Hepatic stellate cell (primary cell): ENCODE measurements at regions not wholly inside any gene's neighbourhood (a gene's known extent, or its start where the extent isn't known, plus 50 kb on each side); places are given as distances from the start of the nearest gene placed in this dataset.

Source experiments
- DNase-seq: peaks from one replicate; pipeline ENCODE4 v3.0.0; 2011; ENCODE audit warnings: low spot score

DNA sequence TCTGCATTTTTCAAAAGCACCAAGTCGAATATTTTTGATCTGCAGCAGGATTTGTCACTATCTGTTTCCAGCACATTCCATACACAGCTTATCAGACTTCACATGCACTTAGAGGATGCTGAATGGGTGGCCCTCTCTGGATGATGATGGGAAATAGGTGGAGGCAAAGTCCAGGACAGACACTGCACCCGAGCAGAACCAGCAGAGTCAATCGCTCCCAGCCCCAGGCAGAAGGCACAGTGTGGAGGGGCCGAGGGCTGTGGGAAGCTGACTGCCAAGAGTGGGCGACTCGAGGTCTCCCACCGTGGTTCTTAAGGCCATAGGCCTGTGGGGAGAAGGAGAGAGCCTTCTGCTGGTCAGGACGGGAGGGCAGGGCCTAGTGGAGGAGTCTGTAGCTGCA, 490.2 kb upstream of the MGMT start:
- no peak for DNase-seq

DNA sequence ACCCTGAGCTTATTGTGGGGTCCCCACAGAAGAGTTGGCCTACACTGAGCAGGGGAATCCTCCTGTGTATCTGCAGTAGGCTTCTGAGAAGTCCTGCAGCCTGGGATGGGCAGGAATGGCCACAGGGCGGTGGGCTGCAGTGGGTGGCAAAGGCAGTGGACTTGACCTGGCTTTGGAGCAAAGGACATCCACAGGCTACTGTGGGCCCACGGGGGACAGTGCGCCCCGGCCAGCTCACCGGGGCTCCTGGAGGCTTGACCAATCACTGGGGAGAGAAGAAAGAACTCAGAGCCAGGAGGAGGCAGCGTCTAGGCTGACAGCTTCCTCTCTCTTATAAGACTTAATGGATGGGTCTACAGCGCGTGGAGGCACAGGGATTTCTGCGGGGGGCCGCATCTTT, 488.8 kb upstream of the MGMT start:
- no peak for DNase-seq

DNA sequence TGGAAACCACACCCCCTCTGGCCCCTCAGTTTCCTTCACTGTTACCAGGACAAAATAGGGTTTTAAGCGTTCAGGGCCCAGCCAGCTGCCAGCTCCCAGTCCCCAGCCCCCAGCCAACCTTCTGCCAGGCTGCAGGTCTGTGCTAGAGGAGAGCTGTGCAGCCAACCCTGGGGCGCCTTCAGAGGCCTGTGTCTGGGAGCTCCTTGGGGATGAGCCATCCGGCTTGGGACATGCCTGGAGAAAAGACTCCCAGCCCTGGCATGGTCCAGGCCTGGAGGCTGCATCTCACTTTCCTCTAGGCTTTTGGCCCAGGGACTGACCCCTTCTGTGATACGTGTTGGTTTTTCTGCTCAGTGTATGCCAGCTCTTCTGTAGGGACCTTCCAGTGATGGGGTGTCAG, 487.6 kb upstream of the MGMT start:
- no peak for DNase-seq

DNA sequence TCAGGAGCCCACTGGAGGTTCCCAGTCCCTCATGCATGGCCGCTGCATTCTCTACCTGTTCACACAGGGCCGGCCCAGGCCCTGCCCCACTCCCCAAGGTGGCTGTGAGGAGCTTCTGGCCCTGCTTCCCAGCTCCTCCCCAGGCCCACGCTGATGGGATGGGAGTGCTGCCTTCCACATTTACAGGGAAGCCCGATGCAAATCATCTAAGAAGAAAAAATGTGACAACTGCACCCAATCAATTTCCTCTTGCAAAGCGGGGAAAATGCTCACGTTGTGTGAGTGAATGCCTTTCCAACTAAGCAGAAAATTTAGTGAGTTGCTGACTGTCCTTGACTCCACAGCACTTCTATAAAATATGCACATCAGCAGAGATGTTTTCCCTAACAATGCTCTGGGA, 485.8 kb upstream of the MGMT start:
- no peak for DNase-seq

DNA sequence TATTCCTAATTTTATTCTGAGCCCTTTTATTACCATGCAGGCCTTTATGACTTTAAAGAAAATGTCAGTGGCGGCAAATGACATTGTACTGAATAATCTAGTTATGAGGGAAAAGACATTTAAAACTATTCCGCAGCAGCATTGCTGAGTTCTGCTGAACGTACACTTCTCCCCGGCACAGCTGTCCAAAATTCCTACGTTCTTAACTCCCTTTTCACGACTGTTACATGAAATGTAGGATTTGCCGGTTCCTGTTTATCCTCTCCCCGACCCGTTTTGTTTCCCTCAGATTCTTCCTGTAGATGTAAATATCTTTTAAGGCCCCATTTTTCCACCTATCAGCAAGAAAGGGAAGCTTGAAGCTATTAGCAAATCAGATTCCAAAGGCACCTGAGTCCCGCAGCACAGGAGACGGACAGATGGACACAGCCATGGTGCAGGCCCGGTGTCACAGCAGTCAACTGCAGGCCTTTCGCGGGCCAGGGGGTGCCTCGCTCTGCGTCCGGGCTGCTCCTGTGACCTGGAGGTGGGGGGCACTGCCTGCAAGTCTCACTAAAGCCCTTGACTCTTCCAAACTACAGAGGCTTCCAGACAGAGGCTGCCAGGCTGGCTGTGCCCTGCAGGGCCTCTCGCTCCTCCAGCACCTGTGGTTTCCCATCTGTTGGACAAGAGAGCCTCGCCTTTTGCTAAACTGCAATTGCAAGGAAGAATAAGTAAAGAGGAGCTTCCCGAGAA, 485.0 kb upstream of the MGMT start:
- no peak for DNase-seq

DNA sequence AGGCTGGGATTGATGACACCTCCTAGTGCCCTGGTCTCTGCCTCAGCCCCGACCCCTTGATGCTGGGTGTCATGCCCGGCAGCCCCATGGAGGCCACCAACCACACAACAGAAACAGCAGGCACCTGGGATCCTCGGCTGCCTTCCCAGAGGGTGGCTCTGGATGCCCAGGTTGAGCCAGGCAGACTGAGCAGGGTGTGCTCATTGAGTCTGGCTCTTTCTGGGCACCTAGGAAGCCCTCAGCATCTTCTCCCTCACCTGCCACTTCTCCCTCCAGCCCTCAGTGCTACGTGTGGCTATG, 484.5 kb upstream of the MGMT start:
- DNase-seq, result no peak

DNA sequence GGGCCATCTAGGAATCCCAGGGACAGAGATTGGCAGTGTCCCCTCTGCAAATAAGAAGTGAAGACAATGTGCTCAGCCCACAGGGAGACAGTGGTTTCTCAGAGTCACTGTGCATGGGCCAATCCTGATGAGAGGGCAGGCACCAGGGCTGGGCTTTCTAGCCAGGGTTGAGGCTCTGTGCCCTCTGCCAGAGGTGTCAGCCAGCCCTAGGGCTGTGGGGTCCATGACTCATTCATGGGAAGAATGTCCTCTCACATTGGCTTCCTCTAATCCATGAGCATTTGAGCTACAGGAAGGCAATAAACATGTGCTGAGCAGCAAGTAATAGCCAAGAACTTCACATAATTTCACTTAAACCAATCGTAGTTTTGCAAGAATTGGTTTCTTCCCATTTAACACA, 482.0 kb upstream of the MGMT start:
- no peak for DNase-seq

DNA sequence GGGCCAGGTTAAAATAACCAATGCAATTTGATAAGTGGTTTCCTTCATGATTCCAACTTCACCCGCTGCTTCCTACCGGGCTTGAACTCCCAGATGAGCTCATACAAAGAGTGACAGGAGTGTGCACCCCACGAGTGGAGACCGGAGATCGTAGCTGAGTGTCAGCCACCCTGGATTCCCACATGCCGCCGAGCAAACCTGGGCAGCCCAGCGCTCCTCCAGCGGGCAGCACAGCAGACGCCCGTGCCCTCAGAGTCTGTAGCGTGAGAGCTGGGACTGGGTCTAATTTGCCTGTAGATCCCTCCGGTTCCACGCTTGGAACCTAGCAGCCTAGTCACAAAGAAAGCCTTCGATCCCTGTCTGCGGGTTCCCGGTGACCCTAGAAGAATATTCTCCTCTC, 476.1 kb upstream of the MGMT start:
- no peak for DNase-seq

DNA sequence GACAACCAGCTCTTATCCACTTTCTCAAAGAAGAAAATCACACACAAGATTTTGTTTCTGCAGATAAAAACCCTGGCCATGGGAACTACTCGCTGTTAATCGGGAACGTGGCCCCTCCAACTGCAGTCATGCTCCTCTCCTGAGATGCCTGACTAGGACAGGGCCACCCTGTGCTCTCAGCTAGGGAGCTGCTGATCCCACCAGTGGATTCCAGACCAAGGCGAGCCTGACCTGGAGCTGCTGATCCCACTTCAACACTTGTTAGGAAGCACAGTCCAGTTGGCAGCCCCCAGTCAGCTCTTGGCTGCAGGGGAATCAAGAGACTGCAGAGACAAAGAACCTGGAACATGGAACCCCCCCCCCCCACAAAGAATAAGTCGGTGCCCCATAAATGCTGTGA, 474.3 kb upstream of the MGMT start:
- no peak for DNase-seq

DNA sequence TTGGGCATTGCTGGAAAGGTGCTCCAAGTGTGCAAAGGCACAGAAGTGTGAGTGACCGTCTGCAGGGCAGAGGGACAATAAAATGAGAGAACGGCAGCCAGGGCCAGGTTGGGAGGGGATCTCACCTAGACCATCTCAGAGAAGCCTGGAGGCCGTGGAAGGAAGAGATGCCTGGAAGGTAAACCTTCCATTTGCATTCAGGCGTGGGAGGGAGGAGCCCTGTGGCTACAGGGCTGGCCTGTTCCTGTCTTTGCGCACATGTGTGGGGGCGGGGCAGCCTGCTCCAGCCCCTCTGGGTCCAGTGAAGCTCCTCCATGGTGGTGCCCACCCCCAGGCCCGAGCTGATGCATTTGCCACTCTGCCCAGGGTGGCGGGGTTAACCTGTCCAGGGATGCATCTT, 473.6 kb upstream of the MGMT start:
- DNase-seq, result no peak

DNA sequence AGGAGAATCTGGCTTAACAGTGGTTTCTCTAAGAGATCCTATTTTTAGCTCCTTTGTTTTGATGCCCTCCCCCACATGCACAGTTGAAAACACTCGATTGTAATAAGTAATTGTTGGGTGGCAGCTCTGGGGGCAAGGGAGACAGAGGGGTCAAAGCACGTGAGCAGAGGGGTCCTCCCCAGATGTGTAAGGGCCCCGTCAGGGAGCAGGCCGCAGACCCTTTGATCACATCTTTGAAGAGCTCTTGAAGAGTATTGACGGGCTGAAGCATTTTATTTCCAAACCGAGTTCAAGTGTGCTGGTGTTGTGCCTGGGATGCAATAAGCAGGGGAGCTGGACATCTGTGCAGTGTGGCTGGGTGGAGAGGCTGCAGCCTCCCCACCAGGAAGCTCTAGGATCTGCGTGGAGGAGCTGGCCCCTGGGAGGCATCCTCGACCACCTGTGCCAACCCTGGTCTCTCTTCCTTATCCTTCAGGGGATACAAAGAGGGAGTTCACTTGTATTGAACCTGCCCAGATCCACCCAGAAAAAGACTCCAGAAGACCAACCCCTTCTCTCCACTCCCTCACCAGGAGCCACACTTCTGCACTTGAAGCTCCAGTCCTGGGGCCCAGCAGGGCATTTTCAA, 473.0 kb upstream of the MGMT start:
- DNase-seq, result no peak

DNA sequence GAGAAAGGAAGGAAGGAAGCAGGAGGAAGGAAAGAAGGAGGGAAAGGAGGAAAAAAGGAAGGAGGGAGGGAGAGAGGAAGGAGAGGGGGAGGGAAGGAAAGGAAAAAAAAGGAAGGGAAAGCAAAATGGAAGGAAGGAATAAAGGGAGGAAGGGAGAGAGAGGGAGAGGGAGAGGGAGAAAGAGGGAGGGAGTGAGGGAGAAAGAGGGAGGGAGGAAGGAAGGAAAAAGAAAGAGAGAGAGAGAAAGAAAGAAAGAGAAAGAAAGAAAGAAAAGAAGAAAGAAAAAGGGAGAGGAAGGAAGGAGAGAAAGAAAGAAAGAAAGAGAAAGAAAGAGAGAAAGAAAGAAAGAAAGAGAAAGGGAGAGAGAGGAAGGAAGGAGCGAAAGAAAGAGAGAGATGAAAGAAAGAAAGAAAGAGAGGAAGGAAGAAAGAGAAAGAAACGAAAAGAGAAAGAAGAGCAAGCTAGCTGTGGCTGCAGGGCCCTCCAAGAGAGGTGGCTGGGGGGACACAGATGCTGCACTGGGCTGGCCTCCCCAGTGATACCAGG, 472.4 kb upstream of the MGMT start:
- DNase-seq, result no peak

DNA sequence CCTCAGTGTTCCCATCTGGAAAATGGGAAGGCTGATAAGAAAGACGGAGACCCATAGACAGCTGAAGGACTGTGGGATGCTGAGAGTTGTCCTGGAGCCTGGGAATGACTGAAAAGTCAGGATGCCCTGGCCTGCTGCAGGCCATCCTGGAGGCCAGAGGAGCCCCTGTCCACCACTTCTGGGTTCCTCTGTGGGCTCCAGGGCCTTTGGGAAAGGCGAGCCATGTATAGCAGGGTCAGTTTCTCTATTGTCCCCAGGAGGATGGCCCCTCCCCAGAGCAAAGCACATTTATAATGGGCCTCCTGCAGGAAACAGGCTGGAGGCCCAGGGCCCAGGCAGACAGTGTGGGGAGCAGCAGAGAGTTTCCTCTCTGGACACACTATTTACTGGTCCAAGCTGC, 471.4 kb upstream of the MGMT start:
- DNase-seq, result no peak

DNA sequence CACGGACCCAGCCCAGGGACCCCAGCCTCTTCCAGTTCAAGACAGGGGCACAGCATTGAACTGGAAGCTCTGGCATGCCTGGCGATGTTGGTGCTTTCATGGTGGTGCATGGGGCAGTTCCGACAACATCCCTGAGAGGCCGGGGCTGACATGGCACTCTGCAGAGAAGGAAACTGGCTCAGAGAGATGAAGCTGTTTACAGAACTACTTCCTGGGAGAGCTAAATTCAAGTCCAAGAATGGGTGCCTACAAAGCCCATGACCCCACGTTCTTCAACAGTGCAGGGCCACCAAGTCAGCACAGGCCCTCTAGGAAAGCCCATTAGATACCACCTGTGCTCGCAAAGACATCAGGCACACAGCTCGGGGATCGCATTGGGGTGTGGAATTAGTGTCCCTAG, 470.9 kb upstream of the MGMT start:
- DNase-seq, result no peak

DNA sequence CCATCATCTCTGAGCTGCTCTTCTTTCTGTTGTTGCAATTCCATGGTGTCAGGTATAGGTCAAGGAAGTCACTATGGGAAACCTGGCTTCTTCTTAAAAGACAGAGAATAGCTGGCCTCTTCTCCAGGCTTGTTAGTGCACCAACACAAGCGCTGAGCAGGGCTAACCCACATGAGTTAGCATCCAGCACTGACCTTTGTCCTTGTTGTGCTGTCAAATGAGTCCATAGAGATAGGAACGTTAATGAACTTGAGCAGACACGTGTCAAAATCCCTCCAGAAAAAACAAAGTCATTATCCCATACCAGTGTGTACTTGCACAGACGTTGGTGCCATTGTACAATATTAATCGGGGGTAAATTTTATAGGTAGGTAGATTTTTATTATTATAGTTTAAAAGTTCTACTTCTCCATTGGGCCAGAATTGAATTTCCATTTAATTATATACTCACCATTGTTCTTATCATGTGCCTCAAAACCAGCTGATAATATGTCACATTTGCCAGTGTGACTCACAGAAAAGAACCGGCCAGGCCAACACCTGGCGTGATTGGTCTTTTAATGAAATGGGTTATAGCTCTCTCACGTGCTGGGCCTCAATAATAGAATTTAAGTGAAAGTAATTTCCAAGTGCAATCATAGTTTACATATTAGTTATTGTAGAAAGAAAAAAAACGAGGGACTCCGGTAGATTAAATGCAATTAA, 468.8 kb upstream of the MGMT start:
- DNase-seq, result no peak

DNA sequence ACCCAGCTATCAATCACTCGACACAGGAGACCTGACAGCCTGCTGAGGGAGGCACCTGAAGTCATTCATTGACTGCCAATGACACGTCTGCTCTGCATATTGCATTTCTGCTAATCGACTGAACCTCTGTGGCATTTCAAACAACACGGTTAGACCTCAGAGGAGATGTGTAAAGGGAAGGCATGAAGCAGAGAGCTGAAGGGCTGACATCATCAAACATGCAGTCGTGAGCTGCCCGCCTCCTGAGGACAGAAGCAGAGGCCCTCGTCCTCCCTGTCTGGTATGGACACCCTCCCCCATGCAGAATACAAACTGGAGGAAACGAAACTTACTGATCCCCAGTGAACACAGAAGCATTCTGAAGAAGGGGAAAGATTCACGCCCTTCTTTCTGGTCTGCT, 462.6 kb upstream of the MGMT start:
- DNase-seq, result no peak

DNA sequence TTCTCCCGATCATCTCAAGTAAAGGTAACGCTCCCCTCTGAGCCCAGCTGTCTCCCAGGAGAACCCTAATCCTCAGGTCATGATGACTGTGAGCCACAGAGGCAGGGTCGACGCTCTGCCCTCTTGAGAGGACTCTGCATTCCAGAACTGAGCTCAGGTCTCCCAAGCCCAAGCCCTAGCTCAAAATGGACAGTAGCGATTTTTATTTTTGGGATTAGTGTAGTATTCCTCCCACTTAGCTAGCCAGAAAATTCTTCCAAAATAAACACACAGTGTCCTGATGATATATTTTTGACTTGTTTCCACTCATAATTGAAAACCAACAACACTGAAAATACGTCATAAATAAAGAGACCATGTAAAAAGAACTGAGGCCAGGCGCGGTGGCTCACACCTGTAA, 462.0 kb upstream of the MGMT start:
- DNase-seq, result no peak

DNA sequence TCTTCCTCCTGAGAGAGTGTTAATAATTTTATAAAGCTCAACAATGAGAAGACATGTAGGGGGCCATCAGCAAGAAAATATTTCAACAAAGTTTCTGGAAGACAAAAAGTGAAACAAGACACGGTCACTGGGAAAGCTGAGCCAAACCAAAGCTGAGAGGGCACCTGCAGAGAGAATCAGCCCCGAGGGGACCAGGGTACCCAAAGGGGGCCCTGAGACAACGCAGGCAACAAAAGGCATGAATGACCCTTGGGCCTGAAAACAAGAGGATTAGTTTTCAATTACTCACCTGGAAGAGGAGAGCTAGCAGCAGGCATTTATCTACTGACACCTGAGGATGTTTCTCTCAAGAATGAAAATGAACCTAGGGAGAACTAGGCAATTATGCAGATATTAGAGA, 461.2 kb upstream of the MGMT start:
- no peak for DNase-seq

DNA sequence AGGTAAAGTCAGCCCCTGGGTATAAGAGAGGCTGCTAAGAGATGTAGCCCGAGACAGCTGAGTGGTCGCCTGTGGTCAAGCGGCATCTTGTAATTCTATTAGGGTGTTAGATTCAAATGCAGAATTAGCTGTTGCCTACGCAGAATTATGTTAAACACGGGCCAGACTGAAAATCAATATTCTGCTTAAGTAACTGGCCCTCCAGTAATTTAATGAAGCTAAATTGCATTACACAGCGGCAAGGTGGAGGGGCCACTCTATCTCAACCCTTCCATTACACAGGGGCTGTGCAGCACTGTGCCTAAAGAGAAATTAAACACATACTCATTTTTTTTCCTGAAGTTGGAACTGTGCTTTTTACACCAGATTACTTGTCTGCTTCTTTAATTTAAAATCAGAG, 448.5 kb upstream of the MGMT start:
- DNase-seq, result no peak

DNA sequence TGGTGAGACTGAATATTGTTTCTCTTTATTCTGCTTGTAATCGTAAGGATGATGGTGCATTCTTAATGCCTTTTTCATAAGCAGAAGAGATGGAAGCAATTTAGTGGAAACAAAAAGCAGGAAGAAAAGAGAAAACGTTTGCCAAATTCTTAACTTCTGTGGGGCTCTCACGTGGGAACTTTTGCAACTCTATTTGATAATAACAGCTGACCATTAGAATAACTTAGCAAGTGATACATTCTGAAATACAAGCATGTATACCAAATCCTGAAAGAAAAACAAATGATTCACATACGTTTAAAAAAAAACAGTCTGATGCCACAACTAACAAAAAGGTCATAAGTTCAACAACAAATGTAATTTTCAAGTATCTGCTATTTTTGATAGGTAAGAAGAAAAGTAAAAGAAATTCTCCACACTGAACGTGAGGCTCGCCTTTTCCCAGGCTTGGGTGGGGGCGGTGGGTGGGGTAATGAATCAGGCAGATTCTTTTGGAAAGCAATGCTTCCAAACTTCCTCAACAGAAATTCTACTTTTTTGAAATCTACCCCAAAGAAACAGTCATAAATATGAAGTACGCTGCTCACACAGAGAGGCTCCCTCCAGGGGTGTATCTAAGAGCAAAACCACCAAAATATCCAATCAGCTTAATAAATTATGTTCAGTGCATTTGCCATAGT, 446.2 kb upstream of the MGMT start:
- DNase-seq, result no peak

DNA sequence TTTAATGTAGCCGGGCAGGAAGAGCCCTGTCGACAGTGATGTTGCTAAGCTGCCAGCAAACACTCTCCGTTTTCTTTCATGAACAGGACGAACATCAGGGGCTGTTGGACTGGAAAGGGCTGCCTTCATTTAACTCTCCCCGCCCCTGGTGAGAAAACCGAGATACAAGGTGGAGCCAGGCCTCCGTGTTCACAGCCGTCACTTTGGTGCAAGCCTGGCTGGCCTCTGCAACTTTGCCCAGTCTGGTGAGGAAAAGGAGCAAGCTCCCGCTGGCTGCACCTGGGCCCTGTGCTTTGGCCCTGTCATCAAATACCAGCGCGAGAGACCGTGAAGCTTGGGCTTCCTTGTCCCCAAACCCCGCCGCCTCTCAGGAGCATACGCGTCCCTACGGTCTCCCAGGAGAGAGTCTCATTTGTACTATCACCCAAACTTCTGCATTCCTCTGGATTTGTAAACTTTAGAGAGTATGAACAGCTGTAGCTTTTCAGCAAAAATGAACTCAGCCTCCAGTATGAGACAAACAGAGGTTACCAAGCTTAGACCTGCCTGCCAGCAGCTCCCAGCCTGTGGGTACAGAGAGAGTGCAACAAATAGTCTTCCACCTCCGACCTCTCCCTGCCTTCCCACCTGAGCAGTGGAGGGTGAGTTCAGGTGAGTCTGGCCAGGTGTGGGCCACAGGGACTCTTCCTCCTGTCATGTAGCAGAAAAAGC, 445.3 kb upstream of the MGMT start:
- DNase-seq, result no peak

DNA sequence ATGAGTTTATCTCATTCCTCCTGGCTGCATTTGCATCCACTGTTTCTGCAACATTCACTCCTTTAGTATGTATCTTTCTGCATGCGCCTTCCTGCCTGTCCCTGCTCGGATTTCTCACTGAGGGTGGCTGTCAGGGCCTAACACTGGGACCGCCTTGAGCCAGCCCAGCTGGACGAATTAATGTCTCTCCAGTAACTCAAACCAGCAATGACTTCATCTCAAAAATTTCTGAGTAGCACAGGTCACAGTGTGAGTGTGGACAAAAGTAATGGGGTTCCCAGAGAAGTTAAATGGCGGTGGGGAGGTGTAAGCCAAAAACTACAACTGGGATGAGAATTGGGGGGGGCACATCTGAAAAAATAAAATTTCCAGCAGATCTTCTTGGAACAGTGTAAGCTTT, 444.0 kb upstream of the MGMT start:
- no peak for DNase-seq
